Sigmoid colon (tissue), 6 donors: ENCODE measurements at regions not wholly inside any gene's neighbourhood (a gene's known extent, or its start where the extent isn't known, plus 50 kb on each side); places are given as distances from the start of the nearest gene placed in this dataset.
A peak's percentile ranks its signal among the peaks of the same experiment; 100 is the strongest.

ENCODE experiments used
- DNase-seq: peaks from one replicate; pipeline ENCODE4 v3.0.0-alpha.2; 2019
- H3K27ac ChIP-seq, 4 donors: fragments of 200-600 bp; sonication (generic); one replicate each; pipeline ENCODE4 v1.5.1; 2016 to 2019; ENCODE audit warnings: mild to moderate bottlenecking in 1 of 4
- H3K27me3 ChIP-seq, 3 donors: fragments of 200-600 bp; sonication (generic); one replicate each; pipeline ENCODE4 v1.5.1; 2019; ENCODE audit warnings: mild to moderate bottlenecking in 1 of 3
- H3K36me3 ChIP-seq, 4 donors: fragments of 200-600 bp; sonication (generic); one replicate each; pipeline ENCODE4 v1.5.1; 2016 to 2019
- H3K4me1 ChIP-seq, 4 donors: fragments of 200-600 bp; sonication (generic); one replicate each; pipeline ENCODE4 v1.5.1; 2017 to 2019
- H3K4me3 ChIP-seq, 4 donors: fragments of 200-600 bp; sonication (generic); one replicate each; pipeline ENCODE4 v1.5.1; 2017 to 2019; ENCODE audit warnings: mild to moderate bottlenecking in 2 of 4, moderate library complexity in 1 of 4
- H3K9me3 ChIP-seq, 4 donors: fragments of 200-600 bp in 3 of 4; sonication (generic) in 3 of 4; one replicate each; pipeline versions ENCODE4 v1.5.1 to v1.6.1; 2013 to 2019
- EP300 ChIP-seq, 4 donors: sonication (generic); formaldehyde crosslinking; IDR thresholded peaks; one replicate each; pipeline ENCODE4 v1.6.1; 2017; ENCODE audit warnings: antibody characterized with exemption in 4 of 4
- POLR2A ChIP-seq, 2 donors: fragments of 450-650 bp; IDR thresholded peaks; one replicate each; pipeline ENCODE4 v1.6.1; 2016; ENCODE audit warnings: antibody characterized with exemption in 2 of 2, mild to moderate bottlenecking in 2 of 2, moderate library complexity in 2 of 2
- POLR2AphosphoS5 ChIP-seq, 4 donors: sonication (generic); formaldehyde crosslinking; IDR thresholded peaks; one replicate each; pipeline ENCODE4 v1.6.1; 2017; ENCODE audit warnings: antibody characterized with exemption in 4 of 4
- WGBS, 2 donors: extraction: QIAGEN DNeasy Blood & Tissue Kit; methylation state at CpG; one replicate each; pipeline ENCODE4 v1.1.7; 2013; 5-methylcytosine and 5-hydroxymethylcytosine counted together
- intact Hi-C: fragments of 100-400 bp; cut with DNase I; formaldehyde crosslinking; loops from one replicate; pipeline ENCODE4 v1.15.1; 2023
- TF ChIP-seq, protein P1 (sequence below), 4 experiments: fragments of 450-650 bp in 3 of 4; fragments of 200-600 bp in 1 of 4; IDR thresholded peaks; one replicate each; pipeline ENCODE4 v1.5.1; 2016 to 2019; ENCODE audit warnings: antibody characterized with exemption in 4 of 4, mild to moderate bottlenecking in 3 of 4, moderate library complexity in 2 of 4
- donor health status: healthy with polysubstance abuse.
- donor health status: healthy.

DNA sequence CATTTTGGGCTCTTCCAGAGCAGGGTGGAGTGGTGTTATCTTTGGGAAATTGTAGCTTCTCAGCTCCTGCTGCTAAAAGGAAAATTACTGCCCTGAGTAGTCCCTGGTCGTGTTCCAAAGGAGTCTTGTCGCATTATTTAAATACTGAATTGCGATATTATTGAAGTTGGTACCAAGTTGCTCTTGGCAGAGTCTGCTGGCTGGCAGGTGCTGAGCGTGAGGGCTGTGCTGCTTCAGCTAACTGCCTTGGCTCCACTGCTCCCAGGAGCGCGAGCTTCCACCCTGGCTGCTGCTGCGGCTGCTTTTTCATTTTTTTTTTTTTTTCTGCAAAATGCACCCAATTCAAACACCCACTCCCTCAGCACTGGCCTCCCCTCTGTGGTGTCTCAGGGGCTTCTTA lies 289.8 kb downstream of the MAF start:
- no peak for TF ChIP-seq POLR2A (IDR thresholded peaks at IDR 0.05)
- TF ChIP-seq, protein P1, sequence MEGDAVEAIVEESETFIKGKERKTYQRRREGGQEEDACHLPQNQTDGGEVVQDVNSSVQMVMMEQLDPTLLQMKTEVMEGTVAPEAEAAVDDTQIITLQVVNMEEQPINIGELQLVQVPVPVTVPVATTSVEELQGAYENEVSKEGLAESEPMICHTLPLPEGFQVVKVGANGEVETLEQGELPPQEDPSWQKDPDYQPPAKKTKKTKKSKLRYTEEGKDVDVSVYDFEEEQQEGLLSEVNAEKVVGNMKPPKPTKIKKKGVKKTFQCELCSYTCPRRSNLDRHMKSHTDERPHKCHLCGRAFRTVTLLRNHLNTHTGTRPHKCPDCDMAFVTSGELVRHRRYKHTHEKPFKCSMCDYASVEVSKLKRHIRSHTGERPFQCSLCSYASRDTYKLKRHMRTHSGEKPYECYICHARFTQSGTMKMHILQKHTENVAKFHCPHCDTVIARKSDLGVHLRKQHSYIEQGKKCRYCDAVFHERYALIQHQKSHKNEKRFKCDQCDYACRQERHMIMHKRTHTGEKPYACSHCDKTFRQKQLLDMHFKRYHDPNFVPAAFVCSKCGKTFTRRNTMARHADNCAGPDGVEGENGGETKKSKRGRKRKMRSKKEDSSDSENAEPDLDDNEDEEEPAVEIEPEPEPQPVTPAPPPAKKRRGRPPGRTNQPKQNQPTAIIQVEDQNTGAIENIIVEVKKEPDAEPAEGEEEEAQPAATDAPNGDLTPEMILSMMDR (IDR thresholded peaks at IDR 0.05) = no peak
- no peak for TF ChIP-seq POLR2AphosphoS5 (IDR thresholded peaks at IDR 0.05)
- no peak for TF ChIP-seq EP300 (IDR thresholded peaks at IDR 0.05)
- H3K9me3 ChIP-seq = no peaks in the 10 kb centered on the region
- intact Hi-C loops = no loop called here
- WGBS, 2 donors = 63 to 92% methylated on average over 7 of the region's 7 CpGs
- DNase-seq = no peak
- H3K4me1 ChIP-seq = no peaks in the 10 kb centered on the region
- H3K36me3 ChIP-seq = no peaks in the 10 kb centered on the region
- H3K27me3 ChIP-seq = no peaks in the 10 kb centered on the region
- no peak overlapping the region for H3K27ac ChIP-seq
- no peak overlapping the region for H3K4me3 ChIP-seq

DNA sequence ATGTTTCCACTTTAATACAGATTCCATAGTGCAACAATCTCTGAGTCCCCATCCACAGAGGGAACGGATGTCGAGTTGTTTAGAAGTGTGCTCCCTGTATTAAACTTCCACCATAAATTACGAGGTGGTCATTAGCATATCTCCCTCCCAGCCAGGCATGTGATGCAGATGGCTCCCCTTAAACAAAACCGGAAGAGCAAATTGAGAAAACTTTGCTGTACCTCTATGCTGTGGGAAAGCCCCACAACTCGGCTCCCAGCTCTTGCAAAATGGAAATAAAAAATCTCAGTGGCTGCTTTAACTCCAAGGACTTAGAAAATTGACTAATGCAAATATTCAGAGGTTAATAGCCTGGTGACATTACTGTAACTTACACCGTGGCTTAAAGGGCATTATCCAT lies 290.9 kb downstream of the MAF start:
- no peak overlapping the region for H3K4me3 ChIP-seq
- no peak for DNase-seq
- TF ChIP-seq POLR2AphosphoS5 (IDR thresholded peaks at IDR 0.05) (no peak), EP300 (IDR thresholded peaks at IDR 0.05) (no peak), POLR2A (IDR thresholded peaks at IDR 0.05) (no peak)
- TF ChIP-seq, protein P1 (IDR thresholded peaks at IDR 0.05) = no peak
- no peaks in the 10 kb centered on the region for H3K27me3 ChIP-seq
- no peaks in the 10 kb centered on the region for H3K4me1 ChIP-seq
- H3K36me3 ChIP-seq = no peaks in the 10 kb centered on the region
- no peaks in the 10 kb centered on the region for H3K9me3 ChIP-seq
- no peak overlapping the region for H3K27ac ChIP-seq
- intact Hi-C loops = no loop called here
- WGBS, 2 donors = 63 to 64% methylated on average over 6 of the region's 6 CpGs

DNA sequence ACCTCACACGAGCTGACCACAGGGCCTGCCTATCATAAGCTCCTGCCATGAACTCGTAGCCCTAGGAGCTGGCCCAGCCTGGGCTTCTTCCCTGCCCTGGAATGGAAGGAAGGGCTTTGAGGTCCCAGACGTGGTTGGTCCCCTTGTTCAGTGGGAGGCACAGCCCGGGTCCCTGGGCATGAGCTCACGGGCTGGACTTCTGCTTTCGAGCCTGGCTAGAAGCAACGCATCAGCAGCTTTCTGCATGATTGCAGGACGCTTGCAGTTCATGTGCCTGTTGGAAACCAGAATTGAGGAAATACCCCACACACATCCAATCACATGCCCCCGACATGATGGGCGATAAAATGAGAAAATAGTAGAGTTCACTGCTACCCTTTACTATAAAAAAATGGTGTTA lies 293.3 kb downstream of the MAF start:
- no peak overlapping the region for H3K27ac ChIP-seq
- no peaks in the 10 kb centered on the region for H3K36me3 ChIP-seq
- no peaks in the 10 kb centered on the region for H3K27me3 ChIP-seq
- H3K4me3 ChIP-seq = no peak overlapping the region
- no peaks in the 10 kb centered on the region for H3K9me3 ChIP-seq
- 87 to 88% methylated on average over 10 of the region's 10 CpGs for WGBS, 2 donors
- DNase-seq = peak; percentile 79
- intact Hi-C loops = no loop called here
- H3K4me1 ChIP-seq = no peaks in the 10 kb centered on the region
- TF ChIP-seq EP300 (IDR thresholded peaks at IDR 0.05) (no peak), POLR2AphosphoS5 (IDR thresholded peaks at IDR 0.05) (no peak), POLR2A (IDR thresholded peaks at IDR 0.05) (no peak)
- TF ChIP-seq, protein P1 (IDR thresholded peaks at IDR 0.05) = no peak

DNA sequence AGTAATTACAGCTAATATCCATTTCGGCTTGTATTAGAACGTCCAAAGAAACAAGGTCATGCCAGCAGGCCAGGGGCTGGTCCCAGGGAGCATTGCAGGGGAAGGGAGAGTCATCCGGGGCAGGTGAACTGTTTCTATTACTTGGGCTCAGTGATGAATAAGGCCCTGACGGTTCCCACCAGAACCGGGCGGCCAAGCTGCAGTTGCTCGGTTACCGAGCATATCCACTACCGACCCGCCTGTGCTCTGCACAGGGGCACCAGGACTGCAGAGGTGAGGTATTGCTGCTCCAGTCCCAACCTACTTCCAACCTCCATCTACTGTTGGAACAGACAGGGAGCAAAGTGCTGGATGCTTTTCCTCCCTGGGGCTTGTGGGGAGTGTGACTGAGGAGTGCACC lies 295.5 kb downstream of the MAF start:
- no peak for DNase-seq
- intact Hi-C loops = no loop called here
- Histone ChIP-seq H3K4me3 (no peak overlapping the region), H3K27me3 (no peaks in the 10 kb centered on the region), H3K9me3 (no peaks in the 10 kb centered on the region), H3K36me3 (no peaks in the 10 kb centered on the region), H3K27ac (no peak overlapping the region), H3K4me1 (no peaks in the 10 kb centered on the region)
- 95 to 96% methylated on average over 10 of the region's 10 CpGs for WGBS, 2 donors
- TF ChIP-seq EP300 (IDR thresholded peaks at IDR 0.05) (no peak), POLR2AphosphoS5 (IDR thresholded peaks at IDR 0.05) (no peak), POLR2A (IDR thresholded peaks at IDR 0.05) (no peak)
- TF ChIP-seq, protein P1 (IDR thresholded peaks at IDR 0.05) = no peak

DNA sequence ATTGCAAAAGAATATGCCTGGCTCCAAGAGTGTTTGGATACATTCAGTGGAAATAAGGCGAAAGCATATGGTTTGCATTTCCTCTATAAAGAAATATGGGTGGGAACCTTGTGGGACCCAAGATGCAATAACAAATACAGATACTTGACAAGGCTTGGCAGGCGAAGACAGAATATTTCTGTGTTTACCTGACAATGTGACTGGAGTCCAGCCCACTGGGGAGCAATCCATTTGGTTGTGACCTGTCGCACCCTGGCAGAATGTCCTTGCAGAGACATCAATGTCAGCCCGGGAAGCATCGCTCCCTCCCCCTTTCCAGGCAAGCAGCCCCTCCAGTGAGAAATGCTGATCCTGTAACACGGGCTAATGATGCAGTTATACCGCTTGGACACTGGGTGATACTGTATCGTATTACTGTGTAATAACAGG lies 296.6 kb downstream of the MAF start:
- 66 to 73% methylated on average over 8 of the region's 8 CpGs for WGBS, 2 donors
- Histone ChIP-seq H3K9me3 (no peaks in the 10 kb centered on the region), H3K27ac (no peak overlapping the region), H3K36me3 (no peaks in the 10 kb centered on the region), H3K27me3 (no peaks in the 10 kb centered on the region), H3K4me1 (no peaks in the 10 kb centered on the region), H3K4me3 (no peak overlapping the region)
- TF ChIP-seq EP300 (IDR thresholded peaks at IDR 0.05) = no peak
- TF ChIP-seq POLR2A (IDR thresholded peaks at IDR 0.05) = no peak
- TF ChIP-seq, protein P1 (IDR thresholded peaks at IDR 0.05) = no peak
- no peak for TF ChIP-seq POLR2AphosphoS5 (IDR thresholded peaks at IDR 0.05)
- DNase-seq = no peak
- intact Hi-C loops = no loop called here
